ENCODE measurements at regions not wholly inside any gene's neighbourhood (a gene's known extent, or its start where the extent isn't known, plus 50 kb on each side); places are given as distances from the start of the nearest gene placed in this dataset.
"Not testable (repeated sequence)": the region's sequence is repeated elsewhere in the genome, so short reads cannot be mapped to it uniquely, and the experiment has no call there.

GRCh38 chr2:38492042-38492615 lies 110.6 kb downstream of the HNRNPLL start:
- H3K27me3 Mint-ChIP-seq, result no peaks in the 10 kb centered on the region
- no peaks in the 10 kb centered on the region for H3K36me3 Mint-ChIP-seq
- no peak overlapping the region for H3K27ac Mint-ChIP-seq
- H3K4me3 Mint-ChIP-seq, result no peak overlapping the region
- H3K4me1 Mint-ChIP-seq, result peaks cover 0 to 1% (median 0%) of the 10 kb centered on the region in 3 donors
- no peaks in the 10 kb centered on the region for H3K9me3 Mint-ChIP-seq

GRCh38 chr2:38491436-38491835 lies 111.3 kb downstream of the HNRNPLL start:
- no peaks in the 10 kb centered on the region for H3K27me3 Mint-ChIP-seq
- no peaks in the 10 kb centered on the region for H3K36me3 Mint-ChIP-seq
- H3K4me1 Mint-ChIP-seq, result no peaks in the 10 kb centered on the region

GRCh38 chr2:38489846-38490245 lies 112.8 kb upstream of the ATL2 start:
- no peak overlapping the region for H3K27ac Mint-ChIP-seq
- no peaks in the 10 kb centered on the region for H3K27me3 Mint-ChIP-seq
- H3K9me3 Mint-ChIP-seq, result no peaks in the 10 kb centered on the region
- H3K36me3 Mint-ChIP-seq, result no peaks in the 10 kb centered on the region
- H3K4me3 Mint-ChIP-seq, result no peak overlapping the region
- H3K4me1 Mint-ChIP-seq, result no peaks in the 10 kb centered on the region

More at GRCh38 chr2:38491436-38491835, 111.3 kb downstream of the HNRNPLL start:
- Mint-ChIP-seq H3K27ac (no peak overlapping the region), H3K4me3 (no peak overlapping the region), H3K9me3 (no peaks in the 10 kb centered on the region)

- Mint-ChIP-seq H3K9me3 (no peaks in the 10 kb centered on the region), H3K36me3 (no peaks in the 10 kb centered on the region), H3K4me1 (no peaks in the 10 kb centered on the region), H3K4me3 (peak overlapping the region in 1 of 4 donors; percentile 9), H3K27me3 (peaks cover 2% of the 10 kb centered on the region), H3K27ac (no peak overlapping the region)
These were observed 110.8 kb upstream of the ATL2 start for GRCh38 chr2:38487852-38488251.

GRCh38 chr2:38486213-38487026 lies 109.3 kb upstream of the ATL2 start:
- H3K9me3 Mint-ChIP-seq, result peaks cover 0 to 2% (median 0%) of the 10 kb centered on the region in 3 donors

GRCh38 chr2:38485734-38486133 lies 108.7 kb upstream of the ATL2 start:
- Mint-ChIP-seq H3K36me3 (no peaks in the 10 kb centered on the region), H3K4me1 (no peaks in the 10 kb centered on the region), H3K27ac (no peak overlapping the region), H3K4me3 (no peak overlapping the region), H3K27me3 (peaks cover 2% of the 10 kb centered on the region), H3K9me3 (peaks cover 0 to 5% (median 4%) of the 10 kb centered on the region in 3 donors)

More at GRCh38 chr2:38486213-38487026, 109.3 kb upstream of the ATL2 start:
- Mint-ChIP-seq H3K27ac (no peak overlapping the region), H3K36me3 (no peaks in the 10 kb centered on the region), H3K27me3 (peaks cover 2% of the 10 kb centered on the region), H3K4me3 (no peak overlapping the region), H3K4me1 (no peaks in the 10 kb centered on the region)

GRCh38 chr2:38484957-38485356 lies 107.9 kb upstream of the ATL2 start:
- H3K27me3 Mint-ChIP-seq, result peaks cover 2% of the 10 kb centered on the region
- peak overlapping the region in 1 of 3 donors; percentile 33 for H3K27ac Mint-ChIP-seq
- H3K4me3 Mint-ChIP-seq, result no peak overlapping the region
- H3K36me3 Mint-ChIP-seq, result no peaks in the 10 kb centered on the region
- peaks cover 2 to 9% (median 9%) of the 10 kb centered on the region in 3 donors for H3K9me3 Mint-ChIP-seq
- no peaks in the 10 kb centered on the region for H3K4me1 Mint-ChIP-seq

GRCh38 chr2:38483776-38484501 lies 106.9 kb upstream of the ATL2 start:
- Mint-ChIP-seq H3K27ac (no peak overlapping the region), H3K9me3 (peaks cover 2 to 11% (median 9%) of the 10 kb centered on the region in 3 donors), H3K27me3 (peaks cover 2% of the 10 kb centered on the region), H3K4me1 (no peaks in the 10 kb centered on the region), H3K4me3 (no peak overlapping the region), H3K36me3 (no peaks in the 10 kb centered on the region)

GRCh38 chr2:38482710-38483109 lies 105.6 kb upstream of the ATL2 start:
- not testable (repeated sequence) for H3K27me3 Mint-ChIP-seq, H3K4me1 Mint-ChIP-seq, H3K4me3 Mint-ChIP-seq, H3K36me3 Mint-ChIP-seq, H3K27ac Mint-ChIP-seq
- peaks cover 2 to 11% (median 9%) of the 10 kb centered on the region in 3 donors for H3K9me3 Mint-ChIP-seq

- Mint-ChIP-seq H3K4me1 (no peaks in the 10 kb centered on the region), H3K36me3 (no peaks in the 10 kb centered on the region), H3K27ac (no peak overlapping the region), H3K4me3 (no peak overlapping the region), H3K9me3 (peaks cover 2 to 11% (median 9%) of the 10 kb centered on the region in 3 donors), H3K27me3 (peaks cover 7% of the 10 kb centered on the region)
These were observed 103.5 kb upstream of the ATL2 start for GRCh38 chr2:38480617-38481016.

GRCh38 chr2:38477006-38477405 lies 99.9 kb upstream of the ATL2 start:
- H3K36me3 Mint-ChIP-seq, result peaks cover 2% of the 10 kb centered on the region
- H3K27me3 Mint-ChIP-seq, result peaks cover 14% of the 10 kb centered on the region
- no peak overlapping the region for H3K27ac Mint-ChIP-seq
- H3K4me1 Mint-ChIP-seq, result peaks cover 0 to 2% (median 0%) of the 10 kb centered on the region in 3 donors
- no peak overlapping the region for H3K4me3 Mint-ChIP-seq
- peaks cover 2 to 11% (median 9%) of the 10 kb centered on the region in 3 donors for H3K9me3 Mint-ChIP-seq

- Mint-ChIP-seq H3K27ac (no peak overlapping the region), H3K27me3 (peaks cover 20% of the 10 kb centered on the region), H3K9me3 (peaks cover under 1 to 4% (median 3%) of the 10 kb centered on the region in 3 donors), H3K4me1 (peaks cover 0 to 2% (median 0%) of the 10 kb centered on the region in 3 donors), H3K4me3 (no peak overlapping the region), H3K36me3 (peaks cover 3% of the 10 kb centered on the region)
These were observed 98.5 kb upstream of the ATL2 start for GRCh38 chr2:38475567-38475881.

- peaks cover 0 to 2% (median 0%) of the 10 kb centered on the region in 3 donors for H3K9me3 Mint-ChIP-seq
- H3K4me3 Mint-ChIP-seq, result no peak overlapping the region
- H3K4me1 Mint-ChIP-seq, result peaks cover 0 to 2% (median 0%) of the 10 kb centered on the region in 3 donors
- H3K27ac Mint-ChIP-seq, result no peak overlapping the region
- H3K36me3 Mint-ChIP-seq, result peaks cover 3% of the 10 kb centered on the region
- peaks cover 20% of the 10 kb centered on the region for H3K27me3 Mint-ChIP-seq
These were observed 97.9 kb upstream of the ATL2 start for GRCh38 chr2:38474715-38475566.

GRCh38 chr2:38474021-38474456 lies 97.0 kb upstream of the ATL2 start:
- Mint-ChIP-seq H3K9me3 (no peaks in the 10 kb centered on the region), H3K27ac (no peak overlapping the region), H3K27me3 (peaks cover 20% of the 10 kb centered on the region), H3K4me3 (no peak overlapping the region), H3K36me3 (peaks cover 3% of the 10 kb centered on the region), H3K4me1 (peaks cover 0 to 2% (median 0%) of the 10 kb centered on the region in 3 donors)

Data from IgD-negative memory B cell (primary cell).